ENCODE measurements at regions not wholly inside any gene's neighbourhood (a gene's known extent, or its start where the extent isn't known, plus 50 kb on each side); places are given as distances from the start of the nearest gene placed in this dataset.
A peak's percentile ranks its signal among the peaks of the same experiment; 100 is the strongest.

DNA sequence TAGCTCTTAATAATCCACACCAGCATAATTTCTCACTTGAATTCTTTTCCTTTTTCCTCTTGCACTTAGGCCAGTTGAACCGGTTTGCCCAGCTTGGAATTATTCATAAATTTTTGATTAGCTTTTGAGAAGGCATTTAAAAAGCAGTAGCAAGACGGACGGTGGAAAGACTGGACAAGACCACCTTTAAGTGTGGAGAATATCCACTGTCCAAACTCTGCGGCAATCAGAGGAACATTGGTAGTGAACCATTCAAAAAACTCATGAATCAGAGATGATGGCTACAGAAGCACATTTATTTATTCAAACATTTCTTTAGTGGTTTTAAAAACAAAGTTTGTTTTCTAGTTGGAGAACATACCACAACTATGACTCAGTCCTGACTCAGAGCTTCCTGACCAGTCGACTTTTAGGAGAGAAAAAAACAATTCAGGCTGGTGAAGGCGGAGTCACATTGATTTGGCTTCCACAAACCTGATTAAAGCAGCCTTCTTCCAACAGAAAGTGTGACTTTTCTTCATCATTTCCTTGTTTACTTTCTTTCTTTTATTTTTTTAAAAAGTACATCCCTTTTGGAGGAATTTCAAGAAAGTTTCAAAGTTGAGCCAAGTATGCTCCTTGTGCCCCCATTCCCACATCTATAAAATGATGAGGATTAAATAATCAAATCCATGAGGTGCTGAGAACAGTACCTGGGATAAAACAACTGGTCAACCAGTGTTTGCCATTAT lies 128.8 kb downstream of the ADSS2 start:
- peaks cover 76 to 81% of the 10 kb centered on the region in 2 donors for H3K4me1 ChIP-seq (ENCODE audit: control insufficient read depth in 1 of 2, insufficient read depth in 2 of 2, low read length in 2 of 2)
- no peak overlapping the region for H2AFZ ChIP-seq (ENCODE audit: insufficient read depth, low read depth, low read length, poor library complexity, severe bottlenecking)
- H3K36me3 ChIP-seq (replicated peaks in 1 of 2; ENCODE audit: control insufficient read depth in 1 of 2, insufficient read depth in 2 of 2, low read length in 2 of 2) = no peaks in the 10 kb centered on the region
- Mint-ChIP-seq H3K27me3 (ENCODE audit: low read depth in 3 of 3) (no peaks in the 10 kb centered on the region), H3K36me3 (peaks cover 9 to 22% of the 10 kb centered on the region in 2 donors), H3K4me1 (peaks cover 69% of the 10 kb centered on the region), H3K9me3 (peaks cover 0 to 2% (median 0%) of the 10 kb centered on the region in 7 donors), H3K27ac (peak overlapping the region; percentile 96 to 100 (median 98)), H3K4me3 (peak overlapping the region; percentile 20 to 83)
- WGBS (ENCODE audit: insufficient coverage) = 8% methylated on average over 4 of the region's 6 CpGs
- peak overlapping the region; percentile 79 for H3K4me2 ChIP-seq (replicated peaks; ENCODE audit: extremely low read depth, low read length, poor library complexity, severe bottlenecking)
- H3K27ac ChIP-seq (ENCODE audit: low read depth in 1 of 2, low read length in 2 of 2) = peak overlapping the region; percentile 78 to 98
- DNase-seq = peak; percentile 89 to 99 (median 96)
- H3K4me3 ChIP-seq (replicated peaks in 1 of 3; ENCODE audit: low read depth in 2 of 3, low read length in 3 of 3) = peak overlapping the region; percentile 46 to 74 (median 68)
- TF ChIP-seq, protein P1, sequence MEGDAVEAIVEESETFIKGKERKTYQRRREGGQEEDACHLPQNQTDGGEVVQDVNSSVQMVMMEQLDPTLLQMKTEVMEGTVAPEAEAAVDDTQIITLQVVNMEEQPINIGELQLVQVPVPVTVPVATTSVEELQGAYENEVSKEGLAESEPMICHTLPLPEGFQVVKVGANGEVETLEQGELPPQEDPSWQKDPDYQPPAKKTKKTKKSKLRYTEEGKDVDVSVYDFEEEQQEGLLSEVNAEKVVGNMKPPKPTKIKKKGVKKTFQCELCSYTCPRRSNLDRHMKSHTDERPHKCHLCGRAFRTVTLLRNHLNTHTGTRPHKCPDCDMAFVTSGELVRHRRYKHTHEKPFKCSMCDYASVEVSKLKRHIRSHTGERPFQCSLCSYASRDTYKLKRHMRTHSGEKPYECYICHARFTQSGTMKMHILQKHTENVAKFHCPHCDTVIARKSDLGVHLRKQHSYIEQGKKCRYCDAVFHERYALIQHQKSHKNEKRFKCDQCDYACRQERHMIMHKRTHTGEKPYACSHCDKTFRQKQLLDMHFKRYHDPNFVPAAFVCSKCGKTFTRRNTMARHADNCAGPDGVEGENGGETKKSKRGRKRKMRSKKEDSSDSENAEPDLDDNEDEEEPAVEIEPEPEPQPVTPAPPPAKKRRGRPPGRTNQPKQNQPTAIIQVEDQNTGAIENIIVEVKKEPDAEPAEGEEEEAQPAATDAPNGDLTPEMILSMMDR (IDR thresholded peaks at IDR 0.05) = no peak
- intact Hi-C loops (cut with micrococcal nuclease) = no loop called here
- H3K79me2 ChIP-seq (ENCODE audit: insufficient read depth, low read length) = peaks cover 56% of the 10 kb centered on the region
- no peaks in the 10 kb centered on the region for H3K27me3 ChIP-seq (ENCODE audit: control insufficient read depth in 2 of 2, insufficient read depth in 2 of 2, low read length in 2 of 2)
- no peaks in the 10 kb centered on the region for H4K20me1 ChIP-seq (ENCODE audit: insufficient read depth, low read length)
- peak overlapping the region; percentile 62 for H3K9ac ChIP-seq (ENCODE audit: insufficient read depth, low read length, poor library complexity, severe bottlenecking)
- H3K9me3 ChIP-seq (replicated peaks in 1 of 2; ENCODE audit: control insufficient read depth in 1 of 2, insufficient read depth in 1 of 2, low read length in 2 of 2) = no peaks in the 10 kb centered on the region

DNA sequence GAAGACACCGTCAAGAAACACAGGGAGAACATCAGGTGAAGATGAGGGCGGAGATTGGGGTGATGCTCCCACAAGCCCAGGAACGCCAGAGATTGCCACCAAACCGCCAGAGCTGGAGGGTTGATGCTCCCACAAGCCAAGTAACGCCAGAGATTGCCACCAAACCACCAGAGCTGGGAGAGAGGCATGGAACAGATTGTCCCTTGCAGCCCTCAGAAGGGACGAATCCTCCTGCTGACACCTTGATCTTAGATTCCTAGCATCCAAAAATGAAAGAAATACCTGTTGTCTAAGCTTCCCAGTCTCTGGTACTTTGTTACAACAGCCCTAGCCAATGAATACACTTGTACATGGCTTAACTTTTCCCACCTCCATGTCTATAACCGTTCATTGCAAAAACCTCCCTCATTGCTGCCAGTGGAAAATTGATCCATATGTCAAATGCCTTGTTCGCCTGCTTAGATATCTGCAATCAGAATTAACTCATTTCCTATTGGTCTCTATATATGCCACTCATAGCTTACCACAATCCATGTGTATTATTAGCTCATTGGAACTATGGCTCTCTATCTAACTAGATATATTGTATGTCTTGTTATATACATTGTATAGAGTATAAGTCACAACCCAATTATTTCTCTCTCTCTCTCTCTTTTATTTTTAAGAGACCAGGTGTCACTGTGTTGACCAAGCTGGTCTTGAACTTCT lies 127.4 kb downstream of the ADSS2 start:
- intact Hi-C loops (cut with micrococcal nuclease) = no loop called here
- H3K9me3 ChIP-seq (replicated peaks in 1 of 2; ENCODE audit: control insufficient read depth in 1 of 2, insufficient read depth in 1 of 2, low read length in 2 of 2) = no peaks in the 10 kb centered on the region
- no peaks in the 10 kb centered on the region for H3K27me3 ChIP-seq (ENCODE audit: control insufficient read depth in 2 of 2, insufficient read depth in 2 of 2, low read length in 2 of 2)
- peak overlapping the region; percentile 26 for H2AFZ ChIP-seq (ENCODE audit: insufficient read depth, low read depth, low read length, poor library complexity, severe bottlenecking)
- Mint-ChIP-seq H3K27ac (peak overlapping the region; percentile 96 to 100 (median 98)), H3K4me3 (peak overlapping the region; percentile 75 to 83), H3K36me3 (peaks cover 8 to 19% of the 10 kb centered on the region in 2 donors), H3K27me3 (ENCODE audit: low read depth in 3 of 3) (no peaks in the 10 kb centered on the region), H3K4me1 (peaks cover 58% of the 10 kb centered on the region), H3K9me3 (peaks cover 0 to 2% (median 2%) of the 10 kb centered on the region in 7 donors)
- H4K20me1 ChIP-seq (ENCODE audit: insufficient read depth, low read length) = no peaks in the 10 kb centered on the region
- no peak for DNase-seq
- peaks cover 63 to 67% of the 10 kb centered on the region in 2 donors for H3K4me1 ChIP-seq (ENCODE audit: control insufficient read depth in 1 of 2, insufficient read depth in 2 of 2, low read length in 2 of 2)
- no peaks in the 10 kb centered on the region for H3K36me3 ChIP-seq (replicated peaks in 1 of 2; ENCODE audit: control insufficient read depth in 1 of 2, insufficient read depth in 2 of 2, low read length in 2 of 2)
- TF ChIP-seq, protein P1 (IDR thresholded peaks at IDR 0.05) = no peak
- H3K79me2 ChIP-seq (ENCODE audit: insufficient read depth, low read length) = peaks cover 46% of the 10 kb centered on the region
- H3K9ac ChIP-seq (ENCODE audit: insufficient read depth, low read length, poor library complexity, severe bottlenecking) = peak overlapping the region; percentile 57
- peak overlapping the region; percentile 52 to 74 (median 68) for H3K4me3 ChIP-seq (replicated peaks in 1 of 3; ENCODE audit: low read depth in 2 of 3, low read length in 3 of 3)
- H3K4me2 ChIP-seq (replicated peaks; ENCODE audit: extremely low read depth, low read length, poor library complexity, severe bottlenecking) = peak overlapping the region; percentile 79
- H3K27ac ChIP-seq (ENCODE audit: low read depth in 1 of 2, low read length in 2 of 2) = peak overlapping the region; percentile 82 to 98
- 57% methylated on average over 6 of the region's 8 CpGs for WGBS (ENCODE audit: insufficient coverage)

All from CD14-positive monocyte (primary cell).